PFSK-1 (cell line): ENCODE measurements at regions not wholly inside any gene's neighbourhood (a gene's known extent, or its start where the extent isn't known, plus 50 kb on each side); places are given as distances from the start of the nearest gene placed in this dataset.

ENCODE experiments used
- POLR2AphosphoS5 ChIP-seq: IDR thresholded peaks from 2 replicates; pipeline ENCODE4 v1.6.1; 2012; ENCODE audit warnings: low read depth, mild to moderate bottlenecking, control low read depth, low read length, moderate library complexity
- SIN3A ChIP-seq: IDR thresholded peaks from 2 replicates; pipeline ENCODE4 v1.6.1; 2012; ENCODE audit warnings: mild to moderate bottlenecking, low read length, moderate library complexity, borderline replicate concordance; ENCODE audit not compliant: insufficient read depth
- TAF1 ChIP-seq: IDR thresholded peaks from 2 replicates; pipeline ENCODE4 v1.6.1; 2012; ENCODE audit warnings: low read length, control low read depth, borderline replicate concordance; ENCODE audit not compliant: insufficient read depth
- TF ChIP-seq, protein P1 (sequence below), 2 experiments: IDR thresholded peaks; 2 replicates each; pipeline versions ENCODE4 v1.6.1 to v1.8.0; 2011 to 2012; ENCODE audit warnings: low read depth in 2 of 2, low read length in 2 of 2, control low read depth in 1 of 2, inconsistent platforms in 1 of 2, mild to moderate bottlenecking in 1 of 2, moderate library complexity in 1 of 2; ENCODE audit not compliant: insufficient read depth in 1 of 2

DNA sequence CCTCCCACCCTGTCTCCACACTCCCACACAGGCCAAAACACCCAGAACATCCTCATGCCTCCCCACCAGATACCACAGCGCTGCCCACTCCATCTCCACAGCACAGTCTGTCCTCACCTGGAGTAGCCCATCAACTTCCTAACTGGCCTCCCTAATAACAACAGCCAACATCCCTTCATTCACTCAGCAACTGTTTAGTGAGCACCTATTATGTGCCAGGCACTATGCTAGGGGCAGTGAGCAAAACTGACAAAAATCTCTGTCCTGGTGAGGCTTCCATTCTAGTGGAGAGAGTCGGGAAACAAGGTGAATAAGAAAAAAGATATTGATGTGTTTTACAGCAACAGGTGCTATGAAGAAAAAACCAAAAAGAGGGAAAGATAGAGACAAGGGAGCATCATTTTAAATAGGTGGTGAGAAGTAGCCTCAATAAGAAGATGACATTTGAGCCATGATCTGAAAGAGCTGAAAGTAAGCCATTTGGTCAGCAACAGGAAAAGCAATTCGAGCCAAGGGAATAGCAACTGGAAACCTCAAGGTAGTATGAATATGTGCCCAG lies 523.9 kb downstream of the SHQ1 start:
- TF ChIP-seq POLR2AphosphoS5 (no peak), SIN3A (no peak), TAF1 (no peak)
- TF ChIP-seq, protein P1, sequence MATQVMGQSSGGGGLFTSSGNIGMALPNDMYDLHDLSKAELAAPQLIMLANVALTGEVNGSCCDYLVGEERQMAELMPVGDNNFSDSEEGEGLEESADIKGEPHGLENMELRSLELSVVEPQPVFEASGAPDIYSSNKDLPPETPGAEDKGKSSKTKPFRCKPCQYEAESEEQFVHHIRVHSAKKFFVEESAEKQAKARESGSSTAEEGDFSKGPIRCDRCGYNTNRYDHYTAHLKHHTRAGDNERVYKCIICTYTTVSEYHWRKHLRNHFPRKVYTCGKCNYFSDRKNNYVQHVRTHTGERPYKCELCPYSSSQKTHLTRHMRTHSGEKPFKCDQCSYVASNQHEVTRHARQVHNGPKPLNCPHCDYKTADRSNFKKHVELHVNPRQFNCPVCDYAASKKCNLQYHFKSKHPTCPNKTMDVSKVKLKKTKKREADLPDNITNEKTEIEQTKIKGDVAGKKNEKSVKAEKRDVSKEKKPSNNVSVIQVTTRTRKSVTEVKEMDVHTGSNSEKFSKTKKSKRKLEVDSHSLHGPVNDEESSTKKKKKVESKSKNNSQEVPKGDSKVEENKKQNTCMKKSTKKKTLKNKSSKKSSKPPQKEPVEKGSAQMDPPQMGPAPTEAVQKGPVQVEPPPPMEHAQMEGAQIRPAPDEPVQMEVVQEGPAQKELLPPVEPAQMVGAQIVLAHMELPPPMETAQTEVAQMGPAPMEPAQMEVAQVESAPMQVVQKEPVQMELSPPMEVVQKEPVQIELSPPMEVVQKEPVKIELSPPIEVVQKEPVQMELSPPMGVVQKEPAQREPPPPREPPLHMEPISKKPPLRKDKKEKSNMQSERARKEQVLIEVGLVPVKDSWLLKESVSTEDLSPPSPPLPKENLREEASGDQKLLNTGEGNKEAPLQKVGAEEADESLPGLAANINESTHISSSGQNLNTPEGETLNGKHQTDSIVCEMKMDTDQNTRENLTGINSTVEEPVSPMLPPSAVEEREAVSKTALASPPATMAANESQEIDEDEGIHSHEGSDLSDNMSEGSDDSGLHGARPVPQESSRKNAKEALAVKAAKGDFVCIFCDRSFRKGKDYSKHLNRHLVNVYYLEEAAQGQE (IDR thresholded peaks at IDR 0.05; ENCODE audit: insufficient read depth in 1 of 2, low read depth in 2 of 2, low read length in 2 of 2), result no peak
